Central memory CD8-positive, alpha-beta T cell (primary cell): ENCODE measurements at regions not wholly inside any gene's neighbourhood (a gene's known extent, or its start where the extent isn't known, plus 50 kb on each side); places are given as distances from the start of the nearest gene placed in this dataset.
"Not testable (repeated sequence)": the region's sequence is repeated elsewhere in the genome, so short reads cannot be mapped to it uniquely, and the experiment has no call there.

Source experiments
- ATAC-seq: fragments of 150-1000 bp; cut with Tn5 transposase; replicated peaks from 2 replicates; pipeline ENCODE4 v1.10.0; 2022; ENCODE audit warnings: mild to moderate bottlenecking, moderate FRiP score, moderate number of reproducible peaks; ENCODE audit not compliant: poor library complexity, severe bottlenecking; ENCODE audit errors: extremely low read depth
- DNase-seq, 2 donors: peaks; one replicate each; pipeline ENCODE4 v3.0.0; 2021; ENCODE audit warnings: low spot score in 2 of 2
- H3K27ac Mint-ChIP-seq: one replicate; pipeline ENCODE4 v1.8.0; 2022; ENCODE audit warnings: low read depth, mild to moderate bottlenecking, moderate library complexity, mixed read lengths
- H3K27me3 Mint-ChIP-seq: one replicate; pipeline ENCODE4 v1.8.0; 2022; ENCODE audit warnings: mixed read lengths
- H3K36me3 Mint-ChIP-seq: one replicate; pipeline ENCODE4 v1.8.0; 2022; ENCODE audit warnings: mild to moderate bottlenecking, moderate library complexity, mixed read lengths; ENCODE audit not compliant: insufficient read depth
- H3K4me1 Mint-ChIP-seq: one replicate; pipeline ENCODE4 v1.8.0; 2022; ENCODE audit warnings: mixed read lengths
- H3K4me3 Mint-ChIP-seq: one replicate; pipeline ENCODE4 v1.8.0; 2022; ENCODE audit warnings: mild to moderate bottlenecking, moderate library complexity, mixed read lengths
- H3K9me3 Mint-ChIP-seq: one replicate; pipeline ENCODE4 v1.8.0; 2022; ENCODE audit warnings: mixed read lengths

GRCh38 chr2:66632882-66633281, 198.0 kb downstream of the MEIS1 start:
- ATAC-seq, H3K36me3 Mint-ChIP-seq, H3K27me3 Mint-ChIP-seq, DNase-seq, H3K27ac Mint-ChIP-seq, H3K4me3 Mint-ChIP-seq, H3K4me1 Mint-ChIP-seq: not testable (repeated sequence)
- peaks cover 13% of the 10 kb centered on the region for H3K9me3 Mint-ChIP-seq

- DNase-seq, result no peak
- no peak for ATAC-seq
- Mint-ChIP-seq H3K9me3 (peaks cover 13% of the 10 kb centered on the region), H3K27ac (no peak overlapping the region), H3K4me3 (no peak overlapping the region), H3K27me3 (no peaks in the 10 kb centered on the region), H3K36me3 (no peaks in the 10 kb centered on the region), H3K4me1 (no peaks in the 10 kb centered on the region)
Measured at GRCh38 chr2:66633631-66634030, 198.7 kb downstream of the MEIS1 start.

- peaks cover 11% of the 10 kb centered on the region for H3K9me3 Mint-ChIP-seq
- no peaks in the 10 kb centered on the region for H3K4me1 Mint-ChIP-seq
- H3K27me3 Mint-ChIP-seq, result no peaks in the 10 kb centered on the region
- H3K4me3 Mint-ChIP-seq, result no peak overlapping the region
- H3K27ac Mint-ChIP-seq, result no peak overlapping the region
- no peaks in the 10 kb centered on the region for H3K36me3 Mint-ChIP-seq
- no peak for DNase-seq
- ATAC-seq, result no peak
Measured at GRCh38 chr2:66634784-66635183, 199.9 kb downstream of the MEIS1 start.

- Mint-ChIP-seq H3K9me3 (peaks cover 13% of the 10 kb centered on the region), H3K4me1 (no peaks in the 10 kb centered on the region)
Measured at GRCh38 chr2:66641685-66642084, 206.8 kb downstream of the MEIS1 start.

DNA sequence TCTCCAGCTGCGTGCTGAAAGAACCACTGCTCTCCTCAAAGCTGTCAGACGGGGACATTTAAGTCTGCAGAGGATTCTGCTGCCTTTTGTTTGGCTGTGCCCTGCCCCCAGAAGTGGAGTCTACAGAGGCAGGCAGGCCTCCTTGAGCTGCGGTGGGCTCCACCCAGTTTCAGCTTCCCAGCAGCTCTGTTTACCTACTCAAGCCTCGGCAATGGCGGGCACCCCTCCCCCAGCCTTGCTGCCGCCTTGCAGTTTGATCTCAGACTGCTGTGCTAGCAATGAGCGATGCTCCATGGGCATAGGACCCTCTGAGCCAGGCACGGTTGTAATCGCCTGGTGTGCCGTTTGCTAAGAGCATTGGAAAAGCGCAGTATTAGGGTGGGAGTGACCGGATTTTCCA, 213.2 kb downstream of the MEIS1 start:
- H3K4me3 Mint-ChIP-seq, H3K27me3 Mint-ChIP-seq, ATAC-seq, H3K36me3 Mint-ChIP-seq, H3K27ac Mint-ChIP-seq, H3K4me1 Mint-ChIP-seq, DNase-seq: not testable (repeated sequence)
- H3K9me3 Mint-ChIP-seq, result peaks cover 19% of the 10 kb centered on the region

More at GRCh38 chr2:66641685-66642084, 206.8 kb downstream of the MEIS1 start:
- no peak overlapping the region for H3K27ac Mint-ChIP-seq
- ATAC-seq (no peak), DNase-seq (no peak)
- no peak overlapping the region for H3K4me3 Mint-ChIP-seq
- H3K27me3 Mint-ChIP-seq, result no peaks in the 10 kb centered on the region
- H3K36me3 Mint-ChIP-seq, result no peaks in the 10 kb centered on the region

DNA sequence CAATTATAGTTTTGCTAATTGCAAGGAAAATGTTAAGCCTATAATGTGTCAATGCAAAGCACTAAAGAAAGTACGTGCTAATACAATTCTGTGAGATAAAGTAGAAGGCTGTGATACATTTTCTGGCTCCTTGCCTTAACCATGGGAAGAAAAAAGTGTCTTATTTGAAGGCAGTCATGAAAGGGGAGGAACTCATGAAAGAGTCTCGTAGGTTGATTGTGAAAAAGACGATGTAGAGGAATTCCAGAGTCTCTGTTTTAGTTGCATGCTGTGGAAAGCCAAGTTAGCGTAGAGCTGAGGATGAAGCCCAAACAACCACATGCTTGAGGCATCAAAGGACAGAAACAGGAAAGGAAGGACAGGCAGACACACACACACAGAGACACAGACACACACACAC, 214.1 kb downstream of the MEIS1 start:
- H3K27me3 Mint-ChIP-seq, result no peaks in the 10 kb centered on the region
- DNase-seq (no peak), ATAC-seq (no peak)
- peaks cover 19% of the 10 kb centered on the region for H3K9me3 Mint-ChIP-seq
- H3K4me1 Mint-ChIP-seq, result no peaks in the 10 kb centered on the region
- no peaks in the 10 kb centered on the region for H3K36me3 Mint-ChIP-seq
- H3K27ac Mint-ChIP-seq, result no peak overlapping the region
- H3K4me3 Mint-ChIP-seq, result no peak overlapping the region

GRCh38 chr2:66651295-66651694, 216.4 kb downstream of the MEIS1 start:
- no peak overlapping the region for H3K27ac Mint-ChIP-seq

DNA sequence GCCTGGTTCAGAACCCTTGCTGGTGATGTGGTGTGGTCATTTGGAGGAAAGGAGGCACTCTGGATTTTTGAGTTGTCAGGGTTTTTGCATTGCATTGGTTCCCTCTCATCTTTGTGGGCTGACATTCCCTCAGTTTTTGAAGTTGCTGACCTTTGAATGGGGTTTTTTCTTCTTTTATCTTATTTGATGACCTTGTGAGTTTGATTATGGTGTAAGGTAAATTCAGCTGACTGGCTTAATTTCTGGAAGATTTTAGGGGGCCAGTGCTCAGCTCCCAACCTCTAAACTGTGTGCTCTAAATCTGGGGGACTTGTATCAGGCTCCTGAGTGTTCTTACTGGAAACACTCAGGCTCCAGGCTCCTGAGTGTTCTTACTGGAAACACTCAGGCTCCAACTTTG, 225.9 kb downstream of the MEIS1 start:
- no peak overlapping the region for H3K27ac Mint-ChIP-seq
- no peak for DNase-seq
- no peaks in the 10 kb centered on the region for H3K4me1 Mint-ChIP-seq
- H3K4me3 Mint-ChIP-seq, result no peak overlapping the region
- no peak for ATAC-seq
- peaks cover 21% of the 10 kb centered on the region for H3K9me3 Mint-ChIP-seq
- no peaks in the 10 kb centered on the region for H3K36me3 Mint-ChIP-seq
- no peaks in the 10 kb centered on the region for H3K27me3 Mint-ChIP-seq

More at GRCh38 chr2:66651295-66651694, 216.4 kb downstream of the MEIS1 start:
- H3K4me1 Mint-ChIP-seq, result no peaks in the 10 kb centered on the region
- H3K27me3 Mint-ChIP-seq, result no peaks in the 10 kb centered on the region
- DNase-seq, result no peak
- no peak overlapping the region for H3K4me3 Mint-ChIP-seq
- H3K36me3 Mint-ChIP-seq, result no peaks in the 10 kb centered on the region
- H3K9me3 Mint-ChIP-seq, result peaks cover 12% of the 10 kb centered on the region
- no peak for ATAC-seq

GRCh38 chr2:66661253-66662173, 226.6 kb downstream of the MEIS1 start:
- H3K27ac Mint-ChIP-seq, result no peak overlapping the region
- no peaks in the 10 kb centered on the region for H3K36me3 Mint-ChIP-seq
- DNase-seq (no peak), ATAC-seq (no peak)
- no peak overlapping the region for H3K4me3 Mint-ChIP-seq
- no peaks in the 10 kb centered on the region for H3K4me1 Mint-ChIP-seq
- H3K27me3 Mint-ChIP-seq, result no peaks in the 10 kb centered on the region
- peaks cover 21% of the 10 kb centered on the region for H3K9me3 Mint-ChIP-seq

DNA sequence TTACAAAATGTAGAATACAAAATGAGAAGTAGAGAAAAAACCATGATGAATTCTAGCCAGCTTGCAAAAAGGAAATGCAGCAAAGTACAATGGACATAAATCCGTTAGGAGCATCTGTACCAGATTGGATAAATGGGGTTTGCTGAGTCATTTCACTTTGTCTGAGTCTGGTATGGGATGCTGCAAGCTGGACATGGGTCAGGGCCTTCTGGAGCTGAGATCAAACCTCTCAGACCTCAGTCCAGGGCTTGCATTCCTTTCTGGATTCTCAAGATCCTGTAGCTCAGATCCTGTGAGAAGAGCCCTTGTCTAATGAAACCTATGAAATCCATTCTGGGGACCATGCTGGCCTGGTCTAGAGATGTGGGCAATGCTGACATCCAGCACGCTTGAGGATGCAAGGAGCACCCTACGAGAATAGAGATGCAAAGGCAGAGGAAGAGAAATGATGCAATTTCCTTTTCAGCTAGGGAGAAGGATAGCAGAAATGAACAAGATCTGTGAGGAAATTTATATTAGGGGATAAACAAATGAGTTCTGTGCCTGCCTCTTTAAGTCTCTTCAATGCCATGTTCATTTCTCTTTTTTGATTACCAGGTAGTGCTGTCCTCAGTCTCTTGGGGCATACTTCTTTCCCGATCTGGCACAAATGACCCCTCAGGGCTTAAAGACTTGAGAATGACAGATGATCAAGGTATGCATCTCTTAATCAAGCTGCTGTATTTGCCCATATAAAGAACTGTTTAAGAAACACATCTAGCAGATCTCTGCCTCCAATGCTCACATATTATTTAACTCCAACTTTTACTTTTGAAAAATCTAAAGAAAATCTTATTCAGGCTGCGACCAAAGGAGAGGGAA, 230.4 kb downstream of the MEIS1 start:
- Mint-ChIP-seq H3K4me1 (no peaks in the 10 kb centered on the region), H3K27me3 (no peaks in the 10 kb centered on the region), H3K36me3 (no peaks in the 10 kb centered on the region), H3K27ac (no peak overlapping the region), H3K9me3 (peaks cover 5% of the 10 kb centered on the region), H3K4me3 (no peak overlapping the region)
- ATAC-seq (no peak), DNase-seq (no peak)

GRCh38 chr2:66667301-66667700, 232.4 kb downstream of the MEIS1 start:
- Mint-ChIP-seq H3K36me3 (no peaks in the 10 kb centered on the region), H3K4me1 (no peaks in the 10 kb centered on the region), H3K27me3 (no peaks in the 10 kb centered on the region), H3K9me3 (no peaks in the 10 kb centered on the region), H3K4me3 (no peak overlapping the region), H3K27ac (no peak overlapping the region)
- no peak for ATAC-seq
- no peak for DNase-seq

GRCh38 chr2:66673286-66673685, 238.4 kb downstream of the MEIS1 start:
- Mint-ChIP-seq H3K9me3 (peaks cover 6% of the 10 kb centered on the region), H3K4me1 (no peaks in the 10 kb centered on the region), H3K27ac (no peak overlapping the region), H3K4me3 (no peak overlapping the region), H3K27me3 (no peaks in the 10 kb centered on the region), H3K36me3 (no peaks in the 10 kb centered on the region)
- ATAC-seq (no peak), DNase-seq (no peak)

DNA sequence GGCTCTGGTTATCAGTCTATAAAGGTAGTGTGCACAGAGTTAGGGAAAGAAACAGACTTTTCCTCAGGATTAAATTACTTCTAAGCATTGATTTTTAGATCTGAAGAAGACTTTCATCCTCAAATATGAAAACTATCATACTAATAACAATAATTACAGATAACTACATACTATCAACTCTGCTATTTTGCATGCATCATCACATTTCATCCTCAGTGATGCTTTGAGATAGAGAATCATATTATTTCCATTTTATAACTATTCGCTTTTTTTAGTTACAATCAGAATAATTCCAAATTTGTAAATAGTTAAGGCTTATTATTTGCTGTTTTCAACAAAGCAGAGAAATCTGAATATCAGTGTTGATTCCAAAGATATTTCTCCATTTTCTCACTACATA, 239.2 kb downstream of the MEIS1 start:
- ATAC-seq, result no peak
- H3K4me3 Mint-ChIP-seq, result no peak overlapping the region
- no peaks in the 10 kb centered on the region for H3K4me1 Mint-ChIP-seq
- no peak for DNase-seq
- no peaks in the 10 kb centered on the region for H3K36me3 Mint-ChIP-seq
- H3K9me3 Mint-ChIP-seq, result peaks cover 6% of the 10 kb centered on the region
- no peak overlapping the region for H3K27ac Mint-ChIP-seq
- no peaks in the 10 kb centered on the region for H3K27me3 Mint-ChIP-seq
